ENCODE measurements at regions not wholly inside any gene's neighbourhood (a gene's known extent, or its start where the extent isn't known, plus 50 kb on each side); places are given as distances from the start of the nearest gene placed in this dataset.

DNA sequence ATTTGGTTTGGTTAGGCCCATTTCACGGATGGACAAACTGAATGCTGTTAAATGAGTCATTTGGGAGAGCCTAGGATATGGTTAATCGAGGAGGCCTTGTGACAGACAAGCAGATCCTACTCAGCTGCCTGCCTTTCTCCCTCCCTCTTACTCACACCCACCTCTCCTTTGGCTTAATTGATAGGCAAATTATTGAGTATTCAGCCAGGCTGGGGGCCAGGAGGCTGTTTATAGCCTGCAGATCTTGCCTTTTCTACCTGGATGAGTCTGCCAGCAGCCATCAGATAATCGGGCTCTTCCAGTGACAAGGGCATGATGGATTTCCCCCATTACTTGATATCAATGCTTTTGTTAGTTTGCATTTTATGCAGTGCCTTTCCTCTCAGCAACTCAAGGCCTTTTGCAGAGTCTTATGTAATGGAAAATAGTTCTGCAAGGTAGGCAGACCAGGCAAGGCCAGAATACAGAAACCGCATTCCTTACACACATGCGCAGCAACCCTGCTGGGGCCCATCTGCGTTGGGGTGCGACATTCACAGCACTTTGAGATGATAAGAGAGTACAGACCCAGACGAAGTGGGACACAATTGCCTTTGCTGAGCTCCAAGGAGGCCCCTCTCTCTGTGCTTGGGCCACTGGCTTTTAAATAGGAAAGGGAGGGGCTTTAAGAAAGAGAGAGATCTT, 96.2 kb upstream of the ATP6AP2 start:
- H3K9me3 ChIP-seq = no peaks in the 10 kb centered on the region
- ATAC-seq (no peak), DNase-seq (no peak)
- TF ChIP-seq, protein P1, sequence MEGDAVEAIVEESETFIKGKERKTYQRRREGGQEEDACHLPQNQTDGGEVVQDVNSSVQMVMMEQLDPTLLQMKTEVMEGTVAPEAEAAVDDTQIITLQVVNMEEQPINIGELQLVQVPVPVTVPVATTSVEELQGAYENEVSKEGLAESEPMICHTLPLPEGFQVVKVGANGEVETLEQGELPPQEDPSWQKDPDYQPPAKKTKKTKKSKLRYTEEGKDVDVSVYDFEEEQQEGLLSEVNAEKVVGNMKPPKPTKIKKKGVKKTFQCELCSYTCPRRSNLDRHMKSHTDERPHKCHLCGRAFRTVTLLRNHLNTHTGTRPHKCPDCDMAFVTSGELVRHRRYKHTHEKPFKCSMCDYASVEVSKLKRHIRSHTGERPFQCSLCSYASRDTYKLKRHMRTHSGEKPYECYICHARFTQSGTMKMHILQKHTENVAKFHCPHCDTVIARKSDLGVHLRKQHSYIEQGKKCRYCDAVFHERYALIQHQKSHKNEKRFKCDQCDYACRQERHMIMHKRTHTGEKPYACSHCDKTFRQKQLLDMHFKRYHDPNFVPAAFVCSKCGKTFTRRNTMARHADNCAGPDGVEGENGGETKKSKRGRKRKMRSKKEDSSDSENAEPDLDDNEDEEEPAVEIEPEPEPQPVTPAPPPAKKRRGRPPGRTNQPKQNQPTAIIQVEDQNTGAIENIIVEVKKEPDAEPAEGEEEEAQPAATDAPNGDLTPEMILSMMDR (IDR thresholded peaks at IDR 0.05) = no peak
- H3K4me3 ChIP-seq = no peak overlapping the region
- intact Hi-C loops (cut with DNase I, micrococcal nuclease) = no loop called here
- no peaks in the 10 kb centered on the region for H3K4me1 ChIP-seq (ENCODE audit: low read depth)
- H3K36me3 ChIP-seq (ENCODE audit: low read depth) = no peaks in the 10 kb centered on the region

DNA sequence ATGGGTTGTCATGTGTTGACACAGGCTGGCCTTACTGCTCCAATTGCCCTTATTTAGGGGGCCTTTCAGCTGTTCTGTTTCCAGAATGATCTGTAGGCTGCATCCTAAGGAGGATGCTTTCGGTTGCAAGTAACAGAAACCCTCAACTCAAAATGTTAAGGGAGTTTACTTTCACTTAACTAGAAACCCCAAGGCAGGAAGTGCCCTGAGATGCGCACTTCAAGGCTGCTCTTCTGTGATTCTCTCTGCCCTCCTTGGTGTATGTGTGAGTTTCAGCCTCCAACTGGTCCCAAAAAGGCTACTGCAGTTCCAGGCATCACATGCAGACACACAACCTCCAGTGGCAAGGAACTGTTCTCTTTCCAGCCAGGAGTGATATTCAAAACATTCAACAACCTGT, 97.3 kb upstream of the ATP6AP2 start:
- no peak for DNase-seq
- no peaks in the 10 kb centered on the region for H3K4me1 ChIP-seq (ENCODE audit: low read depth)
- TF ChIP-seq, protein P1 (IDR thresholded peaks at IDR 0.05) = no peak
- no peaks in the 10 kb centered on the region for H3K9me3 ChIP-seq
- H3K4me3 ChIP-seq = no peak overlapping the region
- intact Hi-C loops (cut with DNase I, micrococcal nuclease) = no loop called here
- no peak for ATAC-seq
- H3K36me3 ChIP-seq (ENCODE audit: low read depth) = no peaks in the 10 kb centered on the region

DNA sequence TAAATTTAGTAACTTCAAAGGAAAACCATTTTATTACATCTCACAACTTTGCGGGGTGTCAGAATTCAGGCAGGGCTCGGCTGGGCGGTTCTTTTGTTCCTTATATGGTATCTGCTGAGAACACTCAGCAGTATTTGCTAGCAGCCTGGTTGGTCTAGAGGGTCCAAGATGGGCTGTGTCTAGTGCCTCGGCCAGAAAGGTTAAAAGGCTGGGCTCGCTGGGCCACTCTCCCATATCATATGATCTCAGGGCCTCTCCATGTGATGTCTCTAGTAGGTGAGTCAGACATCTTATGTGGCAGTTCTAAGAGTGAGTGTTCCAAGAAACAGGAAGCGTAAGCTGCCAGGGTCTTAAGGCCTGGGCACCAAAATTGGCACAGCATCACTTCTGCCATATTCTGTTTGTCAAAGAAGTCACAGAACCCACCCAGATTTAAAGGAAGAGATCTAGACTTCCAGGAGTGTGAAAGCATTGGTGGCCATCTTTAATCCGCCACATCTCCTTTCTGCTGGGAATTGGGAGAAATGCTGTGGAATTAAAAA, 100.9 kb upstream of the ATP6AP2 start:
- TF ChIP-seq, protein P1 (IDR thresholded peaks at IDR 0.05) = no peak
- intact Hi-C loops (cut with DNase I, micrococcal nuclease) = no loop called here
- ATAC-seq (no peak), DNase-seq (no peak)
- Histone ChIP-seq H3K4me1 (ENCODE audit: low read depth) (no peaks in the 10 kb centered on the region), H3K9me3 (no peaks in the 10 kb centered on the region), H3K4me3 (no peak overlapping the region), H3K36me3 (ENCODE audit: low read depth) (no peaks in the 10 kb centered on the region)

DNA sequence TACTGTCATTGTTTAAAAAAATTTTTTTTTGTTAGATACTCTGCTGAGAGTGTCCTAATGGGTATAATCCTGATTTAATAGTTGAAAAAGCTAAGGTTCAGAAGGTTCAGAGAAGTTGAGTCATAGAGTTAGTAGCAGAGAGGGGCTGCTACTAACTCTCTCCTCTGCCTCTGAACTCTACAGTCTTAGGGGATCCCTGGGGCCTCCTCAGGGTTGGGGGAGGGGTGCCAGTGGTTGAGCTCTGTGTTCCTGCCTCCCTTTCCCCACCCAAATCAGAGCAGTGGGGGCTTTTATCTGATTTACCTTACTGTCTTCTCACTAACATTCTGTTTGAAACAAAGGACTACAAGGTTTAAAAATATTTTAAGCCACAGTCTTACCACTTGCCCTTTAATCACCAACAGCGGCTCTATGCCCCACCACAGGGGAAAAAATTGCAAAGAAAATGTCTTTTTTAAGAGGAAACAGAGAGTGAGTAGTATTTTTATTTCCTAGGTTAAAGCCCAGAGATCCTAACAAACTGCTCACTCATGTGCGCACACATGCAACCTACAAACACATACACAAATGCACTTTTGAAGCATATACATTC, 102.2 kb upstream of the ATP6AP2 start:
- H3K4me1 ChIP-seq (ENCODE audit: low read depth) = no peaks in the 10 kb centered on the region
- no peak overlapping the region for H3K4me3 ChIP-seq
- ATAC-seq = no peak
- no peaks in the 10 kb centered on the region for H3K9me3 ChIP-seq
- intact Hi-C loops (cut with DNase I, micrococcal nuclease) = no loop called here
- TF ChIP-seq, protein P1 (IDR thresholded peaks at IDR 0.05) = no peak
- DNase-seq = no peak
- H3K36me3 ChIP-seq (ENCODE audit: low read depth) = no peaks in the 10 kb centered on the region

DNA sequence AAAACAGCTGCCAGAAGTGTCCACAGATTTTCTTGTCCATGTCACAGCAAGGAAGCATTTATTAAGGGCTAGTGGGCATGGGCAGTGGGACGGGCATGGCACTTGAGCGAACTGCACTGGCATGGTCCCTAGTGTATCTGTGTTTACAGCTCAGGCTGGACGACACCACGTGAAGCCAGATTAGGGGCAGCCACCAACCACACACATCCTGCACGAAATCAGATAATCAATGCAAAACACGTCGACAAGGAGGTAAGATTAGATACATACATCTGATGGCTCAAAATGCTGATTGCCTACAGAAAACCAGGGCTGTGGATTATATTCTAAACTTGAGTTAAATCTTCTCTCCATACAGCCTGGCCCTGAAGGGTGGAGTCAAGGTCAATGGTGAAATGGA, 103.8 kb upstream of the ATP6AP2 start:
- Histone ChIP-seq H3K4me3 (no peak overlapping the region), H3K9me3 (no peaks in the 10 kb centered on the region), H3K36me3 (ENCODE audit: low read depth) (no peaks in the 10 kb centered on the region), H3K4me1 (ENCODE audit: low read depth) (no peaks in the 10 kb centered on the region)
- no peak for ATAC-seq
- DNase-seq = no peak
- TF ChIP-seq, protein P1 (IDR thresholded peaks at IDR 0.05) = no peak
- intact Hi-C loops (cut with DNase I, micrococcal nuclease) = no loop called here
